Esophagus squamous epithelium (tissue), 4 donors: ENCODE measurements at regions not wholly inside any gene's neighbourhood (a gene's known extent, or its start where the extent isn't known, plus 50 kb on each side); places are given as distances from the start of the nearest gene placed in this dataset.

Experiments
- POLR2A ChIP-seq, 4 donors: fragments of 450-650 bp; IDR thresholded peaks; one replicate each; pipeline ENCODE4 v1.6.1; 2017; ENCODE audit warnings: antibody characterized with exemption in 4 of 4, mild to moderate bottlenecking in 4 of 4, moderate library complexity in 3 of 4
- TF ChIP-seq, protein P1 (sequence below), 6 experiments: fragments of 450-650 bp in 4 of 6; fragments of 200-600 bp in 2 of 6; sonication (generic) in 2 of 6; IDR thresholded peaks; one replicate each; pipeline ENCODE4 v1.5.1; 2016 to 2019; ENCODE audit warnings: antibody characterized with exemption in 6 of 6, mild to moderate bottlenecking in 4 of 6, moderate library complexity in 4 of 6

DNA sequence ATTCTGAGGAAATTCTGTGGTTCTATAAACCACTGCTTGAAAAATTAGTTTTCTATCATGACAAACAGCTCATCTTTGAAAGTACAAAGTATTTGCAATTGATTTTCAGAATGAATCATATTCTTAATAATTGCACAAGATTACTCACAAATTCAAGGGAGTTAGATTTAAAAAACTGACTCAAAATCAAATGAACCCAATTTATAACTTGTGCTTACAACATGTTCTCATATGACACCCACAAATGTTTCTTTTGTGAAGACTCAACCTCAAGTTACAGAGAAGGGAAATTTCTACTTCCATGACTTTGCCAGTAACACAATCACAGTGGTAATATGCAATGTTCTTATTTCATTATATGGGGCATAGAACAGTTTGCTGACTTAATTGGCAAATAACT lies 272.0 kb upstream of the ACTBL2 start:
- TF ChIP-seq, protein P1, sequence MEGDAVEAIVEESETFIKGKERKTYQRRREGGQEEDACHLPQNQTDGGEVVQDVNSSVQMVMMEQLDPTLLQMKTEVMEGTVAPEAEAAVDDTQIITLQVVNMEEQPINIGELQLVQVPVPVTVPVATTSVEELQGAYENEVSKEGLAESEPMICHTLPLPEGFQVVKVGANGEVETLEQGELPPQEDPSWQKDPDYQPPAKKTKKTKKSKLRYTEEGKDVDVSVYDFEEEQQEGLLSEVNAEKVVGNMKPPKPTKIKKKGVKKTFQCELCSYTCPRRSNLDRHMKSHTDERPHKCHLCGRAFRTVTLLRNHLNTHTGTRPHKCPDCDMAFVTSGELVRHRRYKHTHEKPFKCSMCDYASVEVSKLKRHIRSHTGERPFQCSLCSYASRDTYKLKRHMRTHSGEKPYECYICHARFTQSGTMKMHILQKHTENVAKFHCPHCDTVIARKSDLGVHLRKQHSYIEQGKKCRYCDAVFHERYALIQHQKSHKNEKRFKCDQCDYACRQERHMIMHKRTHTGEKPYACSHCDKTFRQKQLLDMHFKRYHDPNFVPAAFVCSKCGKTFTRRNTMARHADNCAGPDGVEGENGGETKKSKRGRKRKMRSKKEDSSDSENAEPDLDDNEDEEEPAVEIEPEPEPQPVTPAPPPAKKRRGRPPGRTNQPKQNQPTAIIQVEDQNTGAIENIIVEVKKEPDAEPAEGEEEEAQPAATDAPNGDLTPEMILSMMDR (IDR thresholded peaks at IDR 0.05): no peak
- TF ChIP-seq POLR2A (IDR thresholded peaks at IDR 0.05): no peak
